ENCODE measurements at regions not wholly inside any gene's neighbourhood (a gene's known extent, or its start where the extent isn't known, plus 50 kb on each side); places are given as distances from the start of the nearest gene placed in this dataset.

- intact Hi-C loops (cut with micrococcal nuclease), result loop anchor here (10.0 kb wide), 1 partner anchor 288 kb away; no protein-coding TSS in a partner anchor
Observed at GRCh38 chr14:22513066-22513812, 75.8 kb downstream of the DAD1 start.

- intact Hi-C loops (cut with micrococcal nuclease), result loop anchor here (10.0 kb wide), 1 partner anchor 287 kb away; no protein-coding TSS in a partner anchor
Observed at GRCh38 chr14:22512106-22512814, 76.8 kb downstream of the DAD1 start.

- intact Hi-C loops (cut with micrococcal nuclease), result loop anchor here (2.0 to 10.0 kb wide), 3 partner anchors 14 to 286 kb away; no protein-coding TSS in a partner anchor
Observed at GRCh38 chr14:22510527-22511110, 78.4 kb downstream of the DAD1 start.

- intact Hi-C loops (cut with micrococcal nuclease), result loop anchor here (2.0 to 10.0 kb wide), 6 partner anchors 13 to 643 kb away; no protein-coding TSS in a partner anchor
Observed at GRCh38 chr14:22509751-22510300, 79.2 kb downstream of the DAD1 start.

GRCh38 chr14:22509036-22509709 lies 79.9 kb downstream of the DAD1 start:
- intact Hi-C loops (cut with micrococcal nuclease), result loop anchor here (5.0 kb wide), 3 partner anchors 387 to 642 kb away; no protein-coding TSS in a partner anchor

GRCh38 chr14:22508662-22509035 lies 80.4 kb downstream of the DAD1 start:
- intact Hi-C loops (cut with micrococcal nuclease), result loop anchor here (5.0 kb wide), 3 partner anchors 386 to 641 kb away; no protein-coding TSS in a partner anchor

GRCh38 chr14:22508150-22508457 lies 80.9 kb downstream of the DAD1 start:
- intact Hi-C loops (cut with micrococcal nuclease), result loop anchor here (5.0 kb wide), 3 partner anchors 386 to 641 kb away; no protein-coding TSS in a partner anchor

GRCh38 chr14:22506778-22507351 lies 82.2 kb downstream of the DAD1 start:
- intact Hi-C loops (cut with micrococcal nuclease), result loop anchor here (2.0 to 5.0 kb wide), 4 partner anchors 44 to 640 kb away; no protein-coding TSS in a partner anchor

GRCh38 chr14:22506378-22506710 lies 82.7 kb downstream of the DAD1 start:
- intact Hi-C loops (cut with micrococcal nuclease), result loop anchor here (2.0 to 5.0 kb wide), 4 partner anchors 44 to 639 kb away; no protein-coding TSS in a partner anchor

- intact Hi-C loops (cut with micrococcal nuclease), result loop anchor here (2.0 to 5.0 kb wide), 4 partner anchors 45 to 639 kb away; no protein-coding TSS in a partner anchor
Observed at GRCh38 chr14:22505697-22506377, 83.2 kb downstream of the DAD1 start.

- intact Hi-C loops (cut with micrococcal nuclease), result loop anchor here (5.0 kb wide), 3 partner anchors 383 to 638 kb away; no protein-coding TSS in a partner anchor
Observed at GRCh38 chr14:22505309-22505696, 83.7 kb downstream of the DAD1 start.

GRCh38 chr14:22502551-22502950 lies 86.5 kb downstream of the DAD1 start:
- intact Hi-C loops (cut with micrococcal nuclease), result loop anchor here (5.0 kb wide), 1 partner anchor 370 kb away; the partner anchor contains the start of gene LRP10

GRCh38 chr14:22502007-22502406 lies 87.0 kb downstream of the DAD1 start:
- intact Hi-C loops (cut with micrococcal nuclease), result loop anchor here (5.0 kb wide), 1 partner anchor 370 kb away; the partner anchor contains the start of gene LRP10

GRCh38 chr14:22500954-22501726 lies 87.9 kb downstream of the DAD1 start:
- intact Hi-C loops (cut with micrococcal nuclease), result loop anchor here (5.0 kb wide), 1 partner anchor 371 kb away; the partner anchor contains the start of gene LRP10

GRCh38 chr14:22500525-22500924 lies 88.5 kb downstream of the DAD1 start:
- intact Hi-C loops (cut with micrococcal nuclease), result loop anchor here (5.0 kb wide), 1 partner anchor 372 kb away; the partner anchor contains the start of gene LRP10

- intact Hi-C loops (cut with micrococcal nuclease), result loop anchor here (2.0 to 10.0 kb wide), 5 partner anchors 13 to 500 kb away; no protein-coding TSS in a partner anchor
Observed at GRCh38 chr14:22497671-22498093, 91.3 kb downstream of the DAD1 start.

- intact Hi-C loops (cut with micrococcal nuclease), result loop anchor here (2.0 to 10.0 kb wide), 5 partner anchors 14 to 500 kb away; no protein-coding TSS in a partner anchor
Observed at GRCh38 chr14:22497144-22497423, 91.9 kb downstream of the DAD1 start.

GRCh38 chr14:22494486-22495135 lies 94.4 kb downstream of the DAD1 start:
- intact Hi-C loops (cut with micrococcal nuclease), result loop anchor here (5.0 to 10.0 kb wide), 5 partner anchors 38 to 642 kb away; no protein-coding TSS in a partner anchor

Data from T-helper 1 cell treated with Interleukin-12 subunit alpha and Interleukin-12 subunit beta and Interleukin-4 antibody, amounts not matched to agents 30 ng/mL and 1 ng/mL, for 36 hours (primary cell).